ENCODE measurements at regions not wholly inside any gene's neighbourhood (a gene's known extent, or its start where the extent isn't known, plus 50 kb on each side); places are given as distances from the start of the nearest gene placed in this dataset.
"Not testable (repeated sequence)": the region's sequence is repeated elsewhere in the genome, so short reads cannot be mapped to it uniquely, and the experiment has no call there.

DNA sequence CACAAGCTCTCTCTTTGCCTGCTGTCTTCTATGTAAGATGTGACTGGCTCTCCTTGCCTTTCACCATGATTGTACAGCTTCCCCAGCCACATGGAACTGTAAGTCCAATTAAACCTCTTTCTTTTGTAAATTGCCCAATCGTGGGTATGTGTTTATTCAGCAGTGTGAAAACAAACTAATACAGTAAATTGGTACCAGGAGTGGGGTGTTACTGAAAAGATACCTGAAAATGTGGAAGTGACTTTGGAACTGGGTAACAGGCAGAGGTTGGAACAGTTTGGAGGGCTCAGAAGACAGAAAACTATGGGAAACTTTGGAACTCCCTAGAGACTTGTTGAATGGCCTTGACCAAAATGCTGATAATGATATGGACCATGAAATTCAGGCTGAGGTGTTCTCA is 214.3 kb upstream of the FSCB start:
- TF ChIP-seq EZH2phosphoT487 (IDR thresholded peaks at IDR 0.05; ENCODE audit: borderline replicate concordance, low read depth, low read length); CTCF (conservative IDR thresholded peaks at IDR 0.05; ENCODE audit: low read length): not testable (repeated sequence)

Data from OCI-LY7 (cell line).